K562 (cell line): ENCODE measurements at regions not wholly inside any gene's neighbourhood (a gene's known extent, or its start where the extent isn't known, plus 50 kb on each side); places are given as distances from the start of the nearest gene placed in this dataset.

ENCODE experiments used
- ATAC-seq: fragments of 200-7000 bp; cut with Tn5 transposase; 3 replicates; pipeline ENCODE4 v1.9.1; 2020; ENCODE audit warnings: moderate library complexity
- BruUV-seq: library from RNA; stranded (reverse); fragments of 400-500 nt; replicated peaks from 2 replicates; lab custom pipeline; 2021; lab: Mats Ljungman, UMichigan
- CTCF ChIA-PET: fragments of 300-600 bp; formaldehyde crosslinking; extraction: SDS; loops from one replicate; lab custom pipeline; 2021; ENCODE audit warnings: low intra/inter-chr PET ratio; lab: Yijun Ruan, JAX
- POLR2A ChIA-PET: fragments of 300-600, 350-650 bp; sonication (Branson Sonifier 250); formaldehyde crosslinking; extraction: SDS; loops from one replicate; lab custom pipeline; 2021; ENCODE audit warnings: antibody characterized with exemption, inconsistent platforms; lab: Yijun Ruan, JAX
- DNase-seq, 4 experiments: peaks; one replicate each; pipeline versions ENCODE4 v3.0.0 to v3.0.0-alpha.2; 2011 to 2018; ENCODE audit warnings: low spot score in 3 of 4, mixed read lengths in 3 of 4; ENCODE audit errors: extremely low read depth in 1 of 4
- FAIRE-seq: peaks from 2 replicates; lab custom pipeline; 2011; peaks lifted over from hg19 to GRCh38; lab: Jason Lieb, UNC
- H2AFZ ChIP-seq: 2 replicates; pipeline ENCODE4 v1.6.0; 2011; ENCODE audit warnings: low read depth, low read length, control low read depth, inconsistent platforms
- H3K27ac ChIP-seq: fragments of 200-600 bp; 3 replicates; pipeline ENCODE4 v1.8.0; 2011; ENCODE audit warnings: low read depth, mild to moderate bottlenecking, control low read depth, inconsistent platforms, low read length, moderate library complexity, mixed read lengths; ENCODE audit errors: extremely low read depth
- H3K27me3 ChIP-seq, 2 experiments: fragments of 300-600 bp in 1 of 2; 2 replicates in 1 of 2; 3 replicates in 1 of 2; pipeline versions ENCODE4 v1.6.0 to v1.8.0; 2011; ENCODE audit warnings: inconsistent platforms in 2 of 2, low read length in 2 of 2, mild to moderate bottlenecking in 1 of 2, mixed read lengths in 1 of 2, moderate library complexity in 1 of 2; ENCODE audit not compliant: control insufficient read depth in 2 of 2, insufficient read depth in 2 of 2
- H3K36me3 ChIP-seq: fragments of 300-600 bp; 3 replicates; pipeline ENCODE4 v1.8.0; 2011; ENCODE audit warnings: mild to moderate bottlenecking, low read length, inconsistent platforms; ENCODE audit not compliant: control insufficient read depth, insufficient read depth
- H3K4me1 ChIP-seq, 2 experiments: fragments of 200-600 bp in 1 of 2; replicated peaks in 1 of 2; 2 replicates in 1 of 2; 3 replicates in 1 of 2; pipeline versions ENCODE4 v1.5.1 to v1.8.0; 2011; ENCODE audit warnings: inconsistent platforms in 2 of 2, low read length in 2 of 2, mild to moderate bottlenecking in 1 of 2, mixed read lengths in 1 of 2, moderate library complexity in 1 of 2; ENCODE audit not compliant: control insufficient read depth in 2 of 2, insufficient read depth in 2 of 2
- H3K4me2 ChIP-seq: 2 replicates; pipeline ENCODE4 v1.6.1; 2011; ENCODE audit warnings: low read length, control low read depth, inconsistent platforms, mixed read lengths; ENCODE audit not compliant: insufficient read depth
- H3K4me3 ChIP-seq: fragments of 200-600 bp; sonication (generic), shearing (Covaris generic); 2 replicates; pipeline ENCODE4 v1.5.1; 2016; ENCODE audit warnings: control low read depth, inconsistent platforms
- H3K79me2 ChIP-seq: fragments of 200-600 bp; 3 replicates; pipeline ENCODE4 v1.8.0; 2011; ENCODE audit warnings: low read length, inconsistent platforms; ENCODE audit not compliant: control insufficient read depth, insufficient read depth
- H3K9ac ChIP-seq, 2 experiments: 2 replicates each; pipeline versions ENCODE4 v1.6.0 to v1.6.1; 2011; ENCODE audit warnings: low read depth in 2 of 2, low read length in 2 of 2, control low read depth in 1 of 2, inconsistent platforms in 1 of 2, mild to moderate bottlenecking in 1 of 2, mixed read lengths in 1 of 2; ENCODE audit not compliant: insufficient read depth in 1 of 2
- H3K9me1 ChIP-seq: one replicate; pipeline ENCODE4 v1.6.0; 2011; ENCODE audit warnings: inconsistent platforms, mild to moderate bottlenecking, low read length, moderate library complexity; ENCODE audit not compliant: control insufficient read depth, insufficient read depth
- H3K9me3 ChIP-seq: replicated peaks from 2 replicates; pipeline ENCODE4 v1.5.1; 2011; ENCODE audit warnings: low read depth, low read length, inconsistent platforms; ENCODE audit not compliant: control insufficient read depth, insufficient read depth
- H4K20me1 ChIP-seq: replicated peaks from 2 replicates; pipeline ENCODE4 v1.6.1; 2011; ENCODE audit warnings: low read length, inconsistent platforms, mixed read lengths; ENCODE audit not compliant: control insufficient read depth, insufficient read depth
- CBX8 ChIP-seq: fragments of 200-600 bp; sonication (generic); IDR thresholded peaks from 2 replicates; pipeline ENCODE4 v1.6.1; 2012; ENCODE audit warnings: borderline replicate concordance, mixed run types, low read depth, mild to moderate bottlenecking, moderate library complexity, mixed read lengths, low read length, control low read depth, inconsistent platforms; ENCODE audit not compliant: poor library complexity, severe bottlenecking; ENCODE audit errors: extremely low read depth
- GABPB2 ChIP-seq: fragments of 250-450 bp; sonication (Bioruptor Pico); conservative IDR thresholded peaks from 2 replicates; pipeline ENCODE4 v1.5.1; 2021; ENCODE audit warnings: mild to moderate bottlenecking
- MXI1 ChIP-seq: IDR thresholded peaks from 2 replicates; pipeline ENCODE4 v1.6.1; 2011; ENCODE audit warnings: low read depth, mild to moderate bottlenecking, improper control_type of control experiment, low read length
- MYC ChIP-seq, 2 experiments: fragments of 250-450 bp in 1 of 2; sonication (Bioruptor Pico) in 1 of 2; IDR thresholded peaks; 2 replicates each; pipeline versions ENCODE4 v1.5.1 to v1.6.1; 2012 to 2021; ENCODE audit warnings: low read depth in 2 of 2, borderline replicate concordance in 1 of 2, improper control_type of control experiment in 1 of 2, low read length in 1 of 2, mild to moderate bottlenecking in 1 of 2, moderate library complexity in 1 of 2
- PML ChIP-seq: IDR thresholded peaks from 2 replicates; pipeline ENCODE4 v1.6.1; 2012; ENCODE audit warnings: low read length, inconsistent platforms
- RNF2 ChIP-seq: sonication (generic); IDR thresholded peaks from 2 replicates; pipeline ENCODE4 v1.6.1; 2016
- TAF15 ChIP-seq: fragments of 200-400 bp; formaldehyde crosslinking; IDR thresholded peaks from 2 replicates; pipeline ENCODE4 v1.6.1; 2017; ENCODE audit warnings: mild to moderate bottlenecking, low read depth, low read length, moderate library complexity
- TFAM ChIP-seq: fragments of 250-450 bp; sonication (Bioruptor Pico); conservative IDR thresholded peaks from 2 replicates; pipeline ENCODE4 v1.5.0; 2021; ENCODE audit warnings: mild to moderate bottlenecking, moderate library complexity
- ZBTB1 ChIP-seq: sonication (generic); formaldehyde crosslinking; IDR thresholded peaks from 2 replicates; pipeline ENCODE4 v1.8.1; 2023; ENCODE audit warnings: missing genetic modification reagents, low read depth, mild to moderate bottlenecking, borderline replicate concordance
- ZNF717 ChIP-seq: fragments of 250-450 bp; sonication (Bioruptor Pico); IDR thresholded peaks from 2 replicates; pipeline ENCODE4 v1.5.0; 2021
- WGBS: fragments of 100-300 bp; shearing (Covaris generic); methylation state at CpG from one replicate; pipeline ENCODE4 v1.1.6; 2016; ENCODE audit warnings: low coverage, mixed read lengths; ENCODE audit not compliant: insufficient coverage; ENCODE audit errors: missing lambda C conversion rate; 5-methylcytosine and 5-hydroxymethylcytosine counted together
- in situ Hi-C: fragments of 300-500 bp; cut with MboI; formaldehyde crosslinking; loops from 4 replicates; pipeline ENCODE4 v1.15.0; 2018; ENCODE audit warnings: inconsistent platforms, mixed read lengths
- intact Hi-C: fragments of 100-400 bp; cut with micrococcal nuclease; formaldehyde crosslinking; loops from 2 replicates; pipeline ENCODE4 v1.14.2; 2022

- FAIRE-seq: no peak
- no peak overlapping the region for H2AFZ ChIP-seq
- no peaks in the 10 kb centered on the region for H4K20me1 ChIP-seq
- no peaks in the 10 kb centered on the region for H3K79me2 ChIP-seq
- CTCF ChIA-PET: no interaction called here
- H3K27me3 ChIP-seq: no peaks in the 10 kb centered on the region; a peak in 1 of 5 replicates
- 54% methylated on average over 13 of the region's 13 CpGs for WGBS
- no peaks in the 10 kb centered on the region for H3K36me3 ChIP-seq
- no peak overlapping the region for H3K27ac ChIP-seq
- no TSS peak for BruUV-seq
- no peaks in the 10 kb centered on the region for H3K9me3 ChIP-seq
- H3K4me1 ChIP-seq: peaks cover 2 to 18% of the 10 kb centered on the region in 2 experiments; a peak in 4 of 5 replicates
- in situ Hi-C loops: no loop called here
- TF ChIP-seq TFAM (CRISPR knock-in tag): no peak
- no peak for TF ChIP-seq MXI1
- TF ChIP-seq ZBTB1: no peak
- no peak for TF ChIP-seq RNF2
- TF ChIP-seq ZNF717 (CRISPR knock-in tag): no peak
- TF ChIP-seq MYC (IDR thresholded peaks at IDR 0.05; ENCODE audit: low read depth, low read length): no peak
- no peak for TF ChIP-seq MYC (CRISPR knock-in tag; IDR thresholded peaks at IDR 0.05; ENCODE audit: borderline replicate concordance, low read depth)
- no peak for TF ChIP-seq PML
- TF ChIP-seq GABPB2 (CRISPR knock-in tag): no peak
- TF ChIP-seq CBX8: no peak
- no peak for TF ChIP-seq TAF15
- no peak overlapping the region for H3K4me2 ChIP-seq
- H3K9ac ChIP-seq: no peak overlapping the region; a peak in 1 of 4 replicates
- intact Hi-C loops: no loop called here
- no peak for DNase-seq
- no peak for ATAC-seq
- H3K4me3 ChIP-seq: no peak overlapping the region
- POLR2A ChIA-PET: interaction anchor here (0.7 kb wide), 1 partner anchor 151 kb away, joined by 3 read pairs; no protein-coding TSS in a partner anchor
- H3K9me1 ChIP-seq: no peaks in the 10 kb centered on the region
Measured at GRCh38 chr14:103221781-103222358, 98.6 kb downstream of the TNFAIP2 start.
